ENCODE measurements at regions not wholly inside any gene's neighbourhood (a gene's known extent, or its start where the extent isn't known, plus 50 kb on each side); places are given as distances from the start of the nearest gene placed in this dataset.

DNA sequence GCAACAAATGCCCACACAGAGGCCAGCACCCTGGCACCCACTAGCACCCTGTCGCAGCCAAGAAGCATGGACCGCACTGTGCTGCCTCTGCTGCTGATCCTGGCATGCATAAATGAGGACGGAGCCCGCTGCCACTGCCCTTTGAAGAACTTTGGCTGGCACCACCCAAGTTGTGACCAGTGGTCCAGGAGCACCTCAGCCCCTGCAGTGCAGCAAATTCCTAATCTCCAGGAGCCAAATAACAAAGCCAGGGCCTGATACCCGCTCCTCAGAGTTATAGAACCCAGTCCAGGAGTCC is 807.2 kb downstream of the GLUD2 start:
- TF ChIP-seq TEAD4 (IDR thresholded peaks at IDR 0.05) (no peak), EP300 (IDR thresholded peaks at IDR 0.05; ENCODE audit: borderline replicate concordance) (no peak), TCF12 (IDR thresholded peaks at IDR 0.05; ENCODE audit: low read depth) (no peak), RAD21 (IDR thresholded peaks at IDR 0.05; ENCODE audit: low read depth) (no peak), YY1 (IDR thresholded peaks at IDR 0.05; ENCODE audit: low read depth) (no peak), ZBTB7A (IDR thresholded peaks at IDR 0.05; ENCODE audit: low read depth) (no peak), FOXM1 (IDR thresholded peaks at IDR 0.05; ENCODE audit: borderline replicate concordance, low read depth) (no peak), CREB1 (IDR thresholded peaks at IDR 0.05; ENCODE audit: low read depth) (no peak), TAF1 (IDR thresholded peaks at IDR 0.05; ENCODE audit: low read depth) (no peak)
- TF ChIP-seq, protein P1, sequence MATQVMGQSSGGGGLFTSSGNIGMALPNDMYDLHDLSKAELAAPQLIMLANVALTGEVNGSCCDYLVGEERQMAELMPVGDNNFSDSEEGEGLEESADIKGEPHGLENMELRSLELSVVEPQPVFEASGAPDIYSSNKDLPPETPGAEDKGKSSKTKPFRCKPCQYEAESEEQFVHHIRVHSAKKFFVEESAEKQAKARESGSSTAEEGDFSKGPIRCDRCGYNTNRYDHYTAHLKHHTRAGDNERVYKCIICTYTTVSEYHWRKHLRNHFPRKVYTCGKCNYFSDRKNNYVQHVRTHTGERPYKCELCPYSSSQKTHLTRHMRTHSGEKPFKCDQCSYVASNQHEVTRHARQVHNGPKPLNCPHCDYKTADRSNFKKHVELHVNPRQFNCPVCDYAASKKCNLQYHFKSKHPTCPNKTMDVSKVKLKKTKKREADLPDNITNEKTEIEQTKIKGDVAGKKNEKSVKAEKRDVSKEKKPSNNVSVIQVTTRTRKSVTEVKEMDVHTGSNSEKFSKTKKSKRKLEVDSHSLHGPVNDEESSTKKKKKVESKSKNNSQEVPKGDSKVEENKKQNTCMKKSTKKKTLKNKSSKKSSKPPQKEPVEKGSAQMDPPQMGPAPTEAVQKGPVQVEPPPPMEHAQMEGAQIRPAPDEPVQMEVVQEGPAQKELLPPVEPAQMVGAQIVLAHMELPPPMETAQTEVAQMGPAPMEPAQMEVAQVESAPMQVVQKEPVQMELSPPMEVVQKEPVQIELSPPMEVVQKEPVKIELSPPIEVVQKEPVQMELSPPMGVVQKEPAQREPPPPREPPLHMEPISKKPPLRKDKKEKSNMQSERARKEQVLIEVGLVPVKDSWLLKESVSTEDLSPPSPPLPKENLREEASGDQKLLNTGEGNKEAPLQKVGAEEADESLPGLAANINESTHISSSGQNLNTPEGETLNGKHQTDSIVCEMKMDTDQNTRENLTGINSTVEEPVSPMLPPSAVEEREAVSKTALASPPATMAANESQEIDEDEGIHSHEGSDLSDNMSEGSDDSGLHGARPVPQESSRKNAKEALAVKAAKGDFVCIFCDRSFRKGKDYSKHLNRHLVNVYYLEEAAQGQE (IDR thresholded peaks at IDR 0.05; ENCODE audit: low read depth), result no peak
- TF ChIP-seq, protein P2, sequence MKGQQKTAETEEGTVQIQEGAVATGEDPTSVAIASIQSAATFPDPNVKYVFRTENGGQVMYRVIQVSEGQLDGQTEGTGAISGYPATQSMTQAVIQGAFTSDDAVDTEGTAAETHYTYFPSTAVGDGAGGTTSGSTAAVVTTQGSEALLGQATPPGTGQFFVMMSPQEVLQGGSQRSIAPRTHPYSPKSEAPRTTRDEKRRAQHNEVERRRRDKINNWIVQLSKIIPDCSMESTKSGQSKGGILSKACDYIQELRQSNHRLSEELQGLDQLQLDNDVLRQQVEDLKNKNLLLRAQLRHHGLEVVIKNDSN (IDR thresholded peaks at IDR 0.05), result no peak
- TF ChIP-seq, protein P3, sequence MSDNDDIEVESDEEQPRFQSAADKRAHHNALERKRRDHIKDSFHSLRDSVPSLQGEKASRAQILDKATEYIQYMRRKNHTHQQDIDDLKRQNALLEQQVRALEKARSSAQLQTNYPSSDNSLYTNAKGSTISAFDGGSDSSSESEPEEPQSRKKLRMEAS (IDR thresholded peaks at IDR 0.05), result no peak

DNA sequence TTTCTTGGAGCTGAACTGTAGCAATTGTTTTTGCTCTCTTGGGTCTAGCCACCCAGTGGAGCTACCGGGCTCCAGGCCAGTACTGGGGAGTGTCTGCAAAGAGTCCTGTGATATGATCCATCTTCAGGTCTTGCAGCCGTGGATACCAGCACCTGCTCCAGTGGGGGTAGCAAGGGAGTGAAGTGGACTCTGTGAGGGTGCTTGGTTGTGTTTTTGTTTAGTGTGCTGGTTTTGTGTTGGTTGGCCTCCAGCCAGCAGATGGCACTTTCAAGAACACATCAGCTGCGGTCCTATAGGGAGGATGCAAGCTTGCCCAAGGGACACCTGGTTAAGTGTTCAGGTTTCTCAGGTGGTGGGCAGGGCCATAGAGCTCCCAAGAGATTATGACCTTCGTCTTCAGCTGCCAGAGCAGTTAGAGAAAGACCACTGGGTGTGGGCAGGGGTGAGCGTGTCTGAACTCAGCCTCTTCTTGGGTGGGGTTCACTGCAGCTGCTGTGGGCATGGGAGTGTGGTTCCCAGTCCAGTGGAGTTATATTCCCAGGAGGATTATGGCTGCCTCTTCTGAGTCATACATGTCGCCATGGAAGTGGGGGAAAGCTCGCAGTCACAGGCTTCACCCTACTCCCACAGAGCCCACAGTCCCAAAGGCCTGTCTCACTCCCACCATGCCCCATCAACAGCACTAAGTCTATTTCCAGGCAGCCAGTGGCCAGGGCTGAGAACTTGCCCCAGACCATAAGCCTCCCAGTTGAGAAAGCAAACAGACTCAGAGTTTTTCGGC is 811.6 kb downstream of the GLUD2 start:
- TF ChIP-seq, protein P1 (IDR thresholded peaks at IDR 0.05; ENCODE audit: low read depth), result no peak
- TF ChIP-seq CEBPB (IDR thresholded peaks at IDR 0.05) (no peak), EGR1 (IDR thresholded peaks at IDR 0.05) (no peak), TCF12 (IDR thresholded peaks at IDR 0.05; ENCODE audit: low read depth) (no peak), NFIC (IDR thresholded peaks at IDR 0.05) (no peak), TEAD4 (IDR thresholded peaks at IDR 0.05) (no peak), RAD21 (IDR thresholded peaks at IDR 0.05; ENCODE audit: low read depth) (no peak), EP300 (IDR thresholded peaks at IDR 0.05; ENCODE audit: borderline replicate concordance) (no peak), YY1 (IDR thresholded peaks at IDR 0.05; ENCODE audit: low read depth) (no peak)

DNA sequence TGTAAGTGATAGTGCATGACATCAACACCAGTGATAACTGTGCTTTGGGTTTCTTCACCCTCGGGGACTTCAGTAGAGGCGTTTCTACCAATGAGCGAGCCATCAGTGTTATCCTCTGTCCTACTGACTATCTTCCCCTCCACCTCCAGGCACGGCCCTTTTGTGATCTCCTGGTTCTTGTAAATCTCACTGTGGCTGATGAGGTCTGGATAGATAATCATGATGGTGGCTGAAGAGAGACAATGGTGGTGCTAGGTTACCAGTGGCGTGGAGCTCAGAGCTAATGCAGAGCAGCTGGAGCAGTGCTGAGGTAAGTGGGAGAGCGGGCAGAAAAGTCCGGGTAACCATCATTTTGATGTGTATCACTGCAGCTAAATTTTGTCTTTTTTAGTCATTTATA is 816.6 kb downstream of the GLUD2 start:
- TF ChIP-seq TAF1 (IDR thresholded peaks at IDR 0.05; ENCODE audit: low read depth) (no peak), EP300 (IDR thresholded peaks at IDR 0.05; ENCODE audit: borderline replicate concordance) (no peak), CREB1 (IDR thresholded peaks at IDR 0.05; ENCODE audit: low read depth) (no peak), ZBTB7A (IDR thresholded peaks at IDR 0.05; ENCODE audit: low read depth) (no peak), TCF12 (IDR thresholded peaks at IDR 0.05; ENCODE audit: low read depth) (no peak), RAD21 (IDR thresholded peaks at IDR 0.05; ENCODE audit: low read depth) (no peak), FOXM1 (IDR thresholded peaks at IDR 0.05; ENCODE audit: borderline replicate concordance, low read depth) (no peak), NFIC (IDR thresholded peaks at IDR 0.05) (no peak), CEBPB (IDR thresholded peaks at IDR 0.05) (no peak), EGR1 (IDR thresholded peaks at IDR 0.05) (no peak), TEAD4 (IDR thresholded peaks at IDR 0.05) (no peak), YY1 (IDR thresholded peaks at IDR 0.05; ENCODE audit: low read depth) (no peak)
- TF ChIP-seq, protein P1 (IDR thresholded peaks at IDR 0.05; ENCODE audit: low read depth), result no peak
- TF ChIP-seq, protein P2 (IDR thresholded peaks at IDR 0.05), result no peak
- TF ChIP-seq, protein P3 (IDR thresholded peaks at IDR 0.05), result no peak

DNA sequence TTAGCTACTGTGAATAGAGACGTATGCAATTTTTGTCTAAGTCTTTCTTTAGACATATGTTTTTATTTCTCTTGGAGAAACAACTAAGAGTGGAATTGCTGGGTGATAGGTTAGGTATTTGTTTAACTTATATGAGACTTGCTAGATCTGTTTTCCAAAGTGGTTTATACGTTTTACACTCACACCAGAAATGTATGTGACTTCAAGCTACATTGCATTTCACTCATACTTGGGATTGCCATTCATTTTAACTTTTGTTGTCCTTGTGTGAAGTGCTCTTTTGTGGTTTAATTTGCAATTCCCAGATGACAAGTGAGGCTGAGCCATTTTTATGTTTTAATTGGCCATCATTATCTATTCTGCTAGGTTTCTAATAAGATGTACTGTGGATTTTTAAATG is 817.2 kb downstream of the GLUD2 start:
- TF ChIP-seq EGR1 (IDR thresholded peaks at IDR 0.05), result no peak
- no peak for TF ChIP-seq CREB1 (IDR thresholded peaks at IDR 0.05; ENCODE audit: low read depth)
- no peak for TF ChIP-seq YY1 (IDR thresholded peaks at IDR 0.05; ENCODE audit: low read depth)
- no peak for TF ChIP-seq FOXM1 (IDR thresholded peaks at IDR 0.05; ENCODE audit: borderline replicate concordance, low read depth)
- TF ChIP-seq, protein P1 (IDR thresholded peaks at IDR 0.05; ENCODE audit: low read depth), result no peak
- TF ChIP-seq EP300 (IDR thresholded peaks at IDR 0.05; ENCODE audit: borderline replicate concordance), result no peak
- no peak for TF ChIP-seq NFIC (IDR thresholded peaks at IDR 0.05)
- TF ChIP-seq, protein P2 (IDR thresholded peaks at IDR 0.05), result no peak
- no peak for TF ChIP-seq TEAD4 (IDR thresholded peaks at IDR 0.05)
- TF ChIP-seq CEBPB (IDR thresholded peaks at IDR 0.05), result no peak
- TF ChIP-seq RAD21 (IDR thresholded peaks at IDR 0.05; ENCODE audit: low read depth), result no peak
- TF ChIP-seq, protein P3 (IDR thresholded peaks at IDR 0.05), result no peak
- TF ChIP-seq TAF1 (IDR thresholded peaks at IDR 0.05; ENCODE audit: low read depth), result no peak
- no peak for TF ChIP-seq ZBTB7A (IDR thresholded peaks at IDR 0.05; ENCODE audit: low read depth)
- TF ChIP-seq TCF12 (IDR thresholded peaks at IDR 0.05; ENCODE audit: low read depth), result no peak
